ENCODE measurements at regions not wholly inside any gene's neighbourhood (a gene's known extent, or its start where the extent isn't known, plus 50 kb on each side); places are given as distances from the start of the nearest gene placed in this dataset.
"Not testable (repeated sequence)": the region's sequence is repeated elsewhere in the genome, so short reads cannot be mapped to it uniquely, and the experiment has no call there.

DNA sequence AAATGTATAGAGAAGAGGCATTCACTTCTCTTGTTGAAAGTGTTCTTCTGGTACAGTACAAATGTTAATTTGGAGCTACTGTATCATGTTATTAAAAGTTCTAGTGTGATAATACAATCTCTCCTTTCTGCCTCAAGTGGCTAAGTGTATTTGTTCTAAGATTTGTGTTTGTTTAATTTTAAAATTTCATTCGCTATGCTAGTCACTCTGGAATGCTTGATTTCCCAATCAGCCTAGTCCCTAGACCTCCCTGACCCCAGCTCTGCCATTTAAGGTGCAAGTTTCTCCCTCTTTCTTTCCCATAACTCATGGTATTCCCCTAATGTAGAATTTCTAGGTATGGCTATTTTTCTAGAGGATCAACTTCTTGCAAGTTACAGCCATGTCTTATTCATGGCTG is 817.4 kb downstream of the STIM2 start:
- no peak for DNase-seq

DNA sequence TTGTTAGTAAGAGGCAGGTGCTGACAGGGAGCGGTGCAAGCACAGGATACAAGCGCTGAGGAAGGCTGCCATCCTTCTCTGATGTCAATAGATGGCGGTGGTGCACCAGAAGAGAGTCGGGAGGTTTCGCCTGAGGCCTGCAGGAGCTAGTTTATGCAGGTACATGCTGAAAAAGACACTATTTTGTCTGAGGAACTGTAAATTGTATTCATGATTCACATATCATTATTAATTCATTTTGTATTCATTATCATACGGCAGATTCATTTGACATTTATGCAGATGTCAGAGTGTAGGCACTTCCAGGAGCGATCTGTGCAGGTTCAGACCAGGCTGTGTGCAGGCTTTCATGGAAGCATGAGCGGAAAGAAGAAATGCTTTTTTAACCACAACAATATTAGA is 824.0 kb downstream of the STIM2 start:
- DNase-seq = no peak

DNA sequence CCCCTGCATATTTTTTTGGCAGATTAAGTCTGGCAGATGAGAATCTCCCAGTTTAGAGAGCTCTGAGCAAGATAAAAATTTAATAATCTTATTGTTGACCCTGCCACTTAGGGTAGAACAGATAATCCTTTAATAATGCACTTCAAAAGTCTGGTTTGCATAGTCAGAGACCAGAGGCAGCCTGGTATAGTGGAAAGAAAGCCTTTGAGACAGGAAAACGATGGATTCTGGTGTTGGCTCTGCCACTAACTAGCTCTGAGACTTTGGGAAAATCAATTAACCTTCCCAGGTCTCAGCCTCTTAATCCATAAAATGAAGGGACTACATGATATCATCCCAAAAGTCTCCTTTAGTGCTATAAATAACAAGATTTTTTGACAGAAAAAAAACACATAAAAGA is 824.5 kb downstream of the STIM2 start:
- no peak for DNase-seq

DNA sequence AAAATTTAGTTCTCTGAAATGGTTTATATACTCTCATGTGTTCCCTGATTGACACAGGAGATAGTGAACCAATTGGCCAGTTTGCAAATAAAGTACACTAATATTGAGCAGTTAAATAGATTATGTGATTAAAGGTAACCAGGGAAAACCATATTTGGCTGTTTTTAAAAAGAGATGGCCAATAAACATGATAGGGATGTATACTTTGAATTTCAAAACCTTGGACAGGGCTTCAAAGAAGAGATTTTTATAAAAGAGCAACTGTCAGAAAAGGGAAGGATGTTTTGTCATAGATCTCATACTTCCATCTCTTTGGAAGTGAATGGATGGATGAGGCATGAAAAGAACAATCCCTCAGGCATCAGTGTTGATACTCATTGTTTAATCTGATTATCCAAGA is 825.3 kb downstream of the STIM2 start:
- DNase-seq = no peak

DNA sequence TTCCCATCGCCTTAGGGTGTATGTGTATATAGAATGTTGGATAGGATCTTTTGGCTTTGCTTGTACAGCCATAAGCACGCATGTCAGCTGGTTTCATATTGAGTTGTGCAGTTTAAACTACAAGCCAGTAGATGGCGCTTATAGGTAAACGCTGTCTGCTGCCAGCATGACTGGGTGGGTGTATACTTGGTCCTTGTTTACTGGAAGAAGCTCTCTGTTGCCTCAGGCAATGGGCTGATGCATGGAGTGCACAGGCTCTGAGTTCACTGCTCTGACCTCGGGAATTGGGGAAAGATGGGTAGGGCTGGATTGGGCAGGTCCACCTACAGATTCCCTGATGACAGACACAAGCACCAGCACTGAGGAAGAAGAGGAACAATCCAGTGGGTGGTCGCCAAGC is 831.5 kb downstream of the STIM2 start:
- no peak for DNase-seq

DNA sequence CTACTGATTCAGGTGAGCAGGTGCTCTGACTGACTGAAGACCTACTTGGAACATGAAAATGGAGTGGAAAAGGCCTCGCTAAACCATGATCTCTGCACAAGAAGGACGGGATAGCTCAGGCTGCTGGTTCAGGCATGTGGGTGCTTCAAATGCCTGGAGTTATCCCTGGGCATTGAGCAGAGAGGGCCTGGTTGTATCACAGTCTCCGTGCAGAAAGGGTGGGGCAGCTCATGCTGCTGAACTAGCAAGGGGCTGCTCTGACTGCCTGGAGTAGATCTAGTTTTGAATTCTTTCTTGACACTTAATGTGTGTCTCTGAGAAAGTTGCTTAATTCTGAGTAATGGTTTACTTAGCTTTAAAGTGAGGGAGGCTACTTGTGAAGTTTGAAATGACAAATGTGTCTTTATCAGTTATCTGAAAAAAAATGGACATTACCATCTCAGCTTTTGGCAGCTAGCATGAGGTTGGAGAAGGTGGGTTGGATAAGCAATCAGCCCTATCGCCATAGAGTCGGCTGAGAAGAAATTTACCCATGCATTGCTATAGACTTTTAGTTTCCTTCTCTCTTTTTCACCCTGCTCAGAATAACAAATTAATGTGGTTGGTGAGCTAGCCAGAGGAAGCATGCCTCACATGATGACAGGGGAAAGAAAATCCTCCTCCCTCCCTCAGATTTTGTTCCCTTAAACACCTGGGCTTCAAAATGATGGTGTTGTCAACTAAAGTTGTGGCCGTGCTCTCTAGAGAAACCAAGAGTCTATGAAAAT is 832.4 kb downstream of the STIM2 start:
- no peak for DNase-seq

DNA sequence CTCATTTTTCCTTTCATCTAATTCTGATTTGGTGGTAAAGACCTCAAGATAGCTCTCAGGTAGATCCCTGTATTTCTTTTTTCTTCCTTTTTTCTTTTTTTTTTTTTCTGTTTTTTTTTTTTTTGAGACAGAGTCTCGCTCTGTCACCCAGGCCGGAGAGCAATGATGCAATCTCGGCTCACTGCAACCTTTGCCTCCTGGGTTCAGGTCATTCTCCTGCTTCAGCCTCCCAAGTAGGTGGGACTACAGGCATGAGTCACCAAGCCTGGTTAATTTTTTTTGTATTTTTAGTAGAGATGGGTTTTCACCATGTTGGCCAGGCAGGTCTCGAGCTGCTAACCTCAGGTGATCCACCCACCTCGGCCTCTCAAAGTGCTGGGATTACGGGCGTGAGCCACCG is 835.6 kb downstream of the STIM2 start:
- DNase-seq = not testable (repeated sequence)

DNA sequence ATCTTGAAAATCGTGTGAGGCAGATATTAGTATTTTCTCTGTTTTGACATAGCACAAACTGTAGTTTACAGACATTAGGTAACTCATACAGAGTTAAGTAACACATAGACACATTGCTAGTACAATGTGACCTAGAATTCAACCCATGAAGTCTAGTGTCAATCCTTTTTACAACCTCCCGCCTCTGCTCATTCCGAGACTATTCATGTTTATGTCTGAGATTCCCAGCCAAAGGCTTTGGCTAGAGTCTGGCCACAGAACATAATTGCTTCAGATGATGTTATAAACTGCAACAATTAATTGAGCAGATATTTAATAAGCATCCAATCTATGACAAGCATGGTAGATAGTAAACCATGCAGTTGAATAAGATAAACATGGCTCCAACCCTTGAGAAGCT is 841.0 kb downstream of the STIM2 start:
- DNase-seq = no peak

DNA sequence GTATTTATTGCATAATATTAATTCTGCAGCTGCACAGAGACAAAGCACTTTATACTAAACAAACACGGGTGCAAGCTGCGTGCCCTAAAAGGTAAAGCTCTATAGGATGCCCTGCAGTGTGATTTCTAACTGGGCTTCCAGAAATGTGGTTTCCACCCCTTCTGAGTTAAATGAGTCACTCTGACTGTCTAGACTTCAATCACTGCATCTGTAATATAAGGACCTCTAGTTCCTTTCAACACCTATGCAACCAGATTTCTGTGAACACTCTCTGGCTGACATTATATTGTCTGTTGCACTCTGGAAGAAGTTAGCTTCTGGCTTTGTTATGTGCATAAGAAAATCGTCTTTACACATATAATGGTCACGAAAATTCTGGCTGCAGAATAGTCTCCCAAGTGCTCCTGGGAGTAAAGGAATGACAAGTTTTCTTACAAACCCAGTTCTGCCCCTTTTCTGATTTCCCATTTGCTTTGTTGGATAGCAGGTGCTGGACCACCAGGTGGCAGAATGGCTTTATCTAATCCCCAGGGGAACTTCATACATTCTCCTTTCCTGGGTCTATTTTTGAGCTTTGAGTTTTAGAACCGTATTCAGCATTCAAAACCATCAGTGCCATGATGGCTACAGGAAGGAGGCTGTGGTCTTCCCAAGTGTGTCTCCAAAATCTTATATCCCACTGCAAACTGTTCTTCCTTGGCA is 842.2 kb downstream of the STIM2 start:
- no peak for DNase-seq

DNA sequence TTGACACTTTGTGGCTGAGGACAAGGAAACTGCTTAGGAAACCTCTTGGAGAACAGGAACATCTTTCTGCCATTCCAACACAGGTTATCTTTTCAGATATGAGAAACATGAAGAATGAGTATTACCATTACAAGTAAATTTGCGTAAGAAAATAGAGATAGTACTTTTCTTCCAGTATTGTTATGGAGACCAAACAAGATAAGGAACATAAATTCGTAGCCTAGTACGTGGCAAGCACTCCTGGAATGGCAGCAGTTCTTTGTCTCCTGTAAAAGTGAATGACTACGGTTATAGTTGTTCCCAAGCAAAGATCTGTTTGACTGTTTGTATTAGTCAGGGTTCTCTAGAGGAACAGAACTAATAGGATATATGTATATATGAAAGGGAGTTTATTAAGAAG is 843.1 kb downstream of the STIM2 start:
- no peak for DNase-seq

DNA sequence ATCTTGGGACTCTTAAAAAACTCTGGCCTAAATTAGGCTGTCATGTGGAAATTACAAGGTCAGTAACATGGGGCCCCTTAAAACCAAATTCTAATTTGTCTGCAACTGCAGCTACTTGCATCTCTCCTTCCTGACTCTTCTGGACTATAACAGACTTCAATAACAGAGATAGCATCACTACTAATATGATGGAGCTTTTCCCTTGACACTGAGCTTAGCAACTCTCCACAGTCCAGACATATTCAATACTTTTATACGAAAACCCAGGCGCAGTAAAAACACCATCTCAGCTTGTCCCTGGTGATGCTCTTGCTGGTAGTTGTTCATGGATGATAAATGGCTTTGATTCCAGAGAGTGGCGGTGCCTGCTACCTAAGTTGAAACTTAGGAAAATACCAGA is 850.4 kb downstream of the STIM2 start:
- no peak for DNase-seq

DNA sequence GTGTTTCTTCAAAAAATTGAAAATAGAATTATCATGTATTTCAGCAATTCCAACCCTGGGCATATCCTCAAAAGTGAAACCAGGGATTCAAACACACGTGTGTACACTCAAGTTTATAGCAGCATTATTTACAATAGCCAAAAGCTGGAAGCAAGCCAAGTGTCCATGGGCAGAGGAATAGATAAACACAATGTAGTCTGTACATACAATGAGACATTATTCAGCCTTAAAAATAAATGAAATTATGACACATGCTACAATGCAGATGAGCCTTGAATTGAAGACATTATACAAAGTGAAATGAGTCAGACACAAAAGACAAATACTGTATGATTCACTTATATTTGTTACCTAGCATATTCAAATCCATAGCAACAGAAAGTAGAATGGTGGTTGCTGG is 853.4 kb downstream of the STIM2 start:
- DNase-seq = no peak

DNA sequence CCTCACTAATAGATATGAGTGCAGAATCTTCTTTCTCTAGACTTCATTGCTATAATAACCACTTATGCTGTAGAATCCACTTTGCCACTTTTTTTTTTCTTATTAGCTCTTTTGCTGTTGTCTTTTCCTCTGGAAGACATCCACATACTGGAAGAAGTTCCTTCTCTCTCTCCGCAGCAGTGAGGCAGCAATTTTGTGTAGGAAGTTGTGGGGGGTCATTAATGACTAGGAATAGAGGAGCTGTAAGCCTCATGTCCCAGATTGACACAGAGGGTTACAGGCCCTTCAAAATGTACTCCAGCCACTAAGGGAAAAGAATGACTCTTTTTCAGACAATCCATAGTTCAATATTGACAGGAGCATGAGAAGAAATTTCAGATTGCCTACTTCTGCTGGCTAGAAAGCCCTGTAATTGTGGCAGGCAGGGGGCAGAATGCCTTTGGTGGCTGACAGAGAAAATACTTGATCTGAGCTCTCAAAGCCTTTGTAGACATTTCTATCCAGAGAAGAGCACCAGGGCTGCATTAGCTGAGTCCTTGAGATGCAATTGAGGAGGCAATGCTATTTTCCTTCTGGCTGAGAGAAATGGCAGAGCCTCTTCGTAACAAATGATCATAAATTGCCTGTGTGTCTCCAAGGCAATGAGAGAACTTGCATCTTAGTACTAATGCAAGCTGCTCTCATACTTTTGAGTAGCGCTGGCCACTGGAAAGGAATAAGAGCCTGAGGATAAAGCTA is 856.2 kb downstream of the STIM2 start:
- DNase-seq = no peak

DNA sequence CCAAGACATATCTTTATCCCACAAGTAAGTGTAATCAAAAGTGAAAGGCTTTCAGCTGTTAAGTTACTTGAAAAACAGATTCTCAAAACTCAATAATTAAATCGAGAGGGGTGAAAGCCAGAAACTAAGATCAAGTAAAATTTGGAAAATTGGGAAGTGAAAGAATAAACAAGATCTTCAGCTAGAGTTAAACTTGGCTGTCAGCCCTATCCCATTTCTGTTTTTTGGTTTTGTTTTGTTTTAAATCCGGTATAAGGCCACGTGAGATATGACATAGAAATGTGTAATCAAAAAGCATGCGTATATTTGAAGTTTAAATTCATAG is 856.8 kb downstream of the STIM2 start:
- no peak for DNase-seq

DNA sequence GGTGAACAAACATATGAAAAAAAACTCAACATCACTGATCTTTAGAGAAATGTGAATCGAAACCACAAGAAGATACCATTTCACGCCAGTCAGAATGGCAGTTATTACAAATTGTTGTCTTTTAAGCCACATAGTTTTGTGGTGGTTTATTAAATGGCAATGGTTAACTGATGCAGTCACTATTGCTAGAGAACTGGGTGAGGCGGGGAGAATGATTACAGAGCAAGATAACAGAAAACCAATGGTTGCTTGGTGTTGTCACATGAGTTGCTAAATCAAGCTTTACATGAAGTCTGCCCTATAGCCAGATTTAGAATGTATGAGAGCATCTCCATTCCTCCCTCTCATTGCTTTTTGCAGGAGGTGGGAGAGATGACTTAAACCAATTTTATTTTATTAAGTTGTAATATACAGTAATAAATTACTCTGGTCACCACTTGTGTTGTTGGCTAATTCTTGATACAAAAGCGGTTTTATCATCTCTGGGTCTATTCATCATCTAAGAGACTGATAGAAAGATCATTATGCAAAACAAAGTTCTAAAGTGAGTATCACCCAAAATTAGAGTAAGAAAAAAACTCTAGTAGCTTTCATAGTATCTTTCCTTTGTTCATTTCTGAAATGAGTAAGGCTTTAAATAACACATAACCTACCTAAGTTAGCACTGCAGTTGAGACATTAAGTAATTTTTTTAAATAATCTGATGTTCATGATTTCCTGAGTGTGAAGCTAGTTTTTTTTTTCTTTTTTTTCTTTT is 859.5 kb downstream of the STIM2 start:
- no peak for DNase-seq

DNA sequence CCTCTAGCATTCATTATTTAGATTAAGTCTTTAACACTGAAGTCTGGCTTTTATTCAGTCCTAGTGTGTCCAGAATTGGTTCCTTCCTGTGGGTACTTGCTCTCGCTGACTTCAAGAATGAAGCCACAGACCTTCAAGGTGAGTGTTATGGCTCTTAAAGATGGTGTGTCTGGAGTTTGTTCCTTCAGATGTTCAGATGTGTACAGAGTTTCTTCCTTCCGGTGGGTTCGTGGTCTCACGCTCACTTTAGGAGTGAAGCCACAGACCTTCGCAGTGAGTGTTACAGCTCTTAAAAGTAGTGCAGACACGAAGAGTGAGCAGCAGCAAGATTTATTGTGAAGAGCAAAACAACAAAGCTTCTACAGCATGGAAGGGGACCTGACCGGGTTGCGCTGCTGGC is 860.6 kb downstream of the STIM2 start:
- no peak for DNase-seq

DNA sequence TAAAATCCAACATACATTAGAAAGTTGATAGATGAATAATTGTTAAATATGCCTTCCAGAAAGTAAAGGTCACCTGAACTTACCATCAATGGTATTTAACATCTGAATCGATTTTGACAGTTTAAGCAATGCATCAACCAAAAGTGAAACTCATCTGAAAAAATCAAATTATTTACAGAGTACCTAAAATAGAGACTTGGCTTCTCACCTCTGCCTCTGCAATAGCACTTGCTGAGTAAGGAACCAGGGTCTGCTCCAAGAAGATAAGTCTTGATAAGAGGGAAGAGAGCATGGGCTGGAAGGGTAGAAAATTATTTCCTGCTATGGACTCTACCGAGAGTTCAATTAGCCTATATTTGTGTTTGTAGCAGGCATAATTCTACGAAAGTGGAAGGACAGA is 868.3 kb downstream of the STIM2 start:
- no peak for DNase-seq

DNA sequence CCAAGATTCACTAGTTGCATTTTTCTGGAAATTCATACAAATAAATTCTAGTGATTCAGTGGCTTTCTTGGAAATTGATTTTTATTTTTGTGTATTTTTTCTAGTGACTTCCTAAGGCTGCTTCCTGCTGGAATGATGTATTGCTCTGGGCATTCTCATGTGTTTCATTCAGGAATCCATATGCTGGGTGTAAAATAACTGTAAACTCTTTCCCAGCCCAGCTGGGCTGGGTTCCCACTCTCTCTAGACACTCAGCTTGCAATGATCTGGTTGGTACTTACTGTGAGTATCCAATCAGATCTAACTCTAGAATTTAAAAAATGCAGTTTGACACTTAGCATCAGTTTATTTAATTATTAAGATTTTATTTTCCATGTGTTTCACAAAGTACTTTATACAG is 882.2 kb downstream of the STIM2 start:
- no peak for DNase-seq

DNA sequence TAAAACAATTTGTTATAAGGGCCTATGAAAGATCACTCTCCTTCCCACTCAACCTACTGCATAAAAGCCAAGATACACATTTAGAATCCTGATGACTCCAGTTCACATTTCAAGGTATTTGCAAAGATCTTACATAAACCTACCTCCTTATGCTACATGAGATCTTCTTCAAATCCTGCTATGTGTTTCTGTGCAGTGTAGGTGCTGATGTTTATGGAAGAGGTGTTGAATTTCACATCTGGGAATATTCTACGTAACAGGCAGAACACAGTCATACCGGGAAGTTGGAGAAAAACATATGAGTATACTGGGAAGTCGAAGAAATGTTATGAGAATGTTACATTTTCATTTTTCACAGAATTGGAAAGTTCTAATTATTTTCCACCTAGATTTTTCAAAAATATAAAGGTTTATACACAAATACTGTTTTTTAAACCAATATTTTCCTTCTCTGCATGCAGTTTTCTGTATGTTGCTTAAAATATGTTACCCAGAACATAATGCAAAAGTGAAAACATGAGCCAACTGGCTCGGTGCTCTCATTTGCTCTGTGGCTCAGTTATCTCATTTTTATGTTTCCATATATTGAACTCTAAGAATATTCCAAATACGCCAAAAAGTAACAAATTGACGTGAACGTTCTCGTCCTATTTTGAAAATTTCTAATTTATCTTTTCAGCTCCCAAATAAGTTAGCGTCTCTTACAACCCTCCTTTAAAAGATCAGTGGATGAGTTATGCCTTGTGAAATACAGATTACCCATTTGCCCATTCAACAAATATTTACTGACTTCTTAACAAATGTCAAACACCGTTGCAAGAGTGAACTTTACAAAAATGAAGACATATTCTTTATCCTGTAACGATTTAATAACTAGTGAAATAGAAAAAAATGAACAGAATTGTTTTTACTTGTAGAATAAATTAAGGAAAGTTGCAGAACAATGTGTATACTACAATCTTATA is 899.3 kb downstream of the STIM2 start:
- DNase-seq = no peak

DNA sequence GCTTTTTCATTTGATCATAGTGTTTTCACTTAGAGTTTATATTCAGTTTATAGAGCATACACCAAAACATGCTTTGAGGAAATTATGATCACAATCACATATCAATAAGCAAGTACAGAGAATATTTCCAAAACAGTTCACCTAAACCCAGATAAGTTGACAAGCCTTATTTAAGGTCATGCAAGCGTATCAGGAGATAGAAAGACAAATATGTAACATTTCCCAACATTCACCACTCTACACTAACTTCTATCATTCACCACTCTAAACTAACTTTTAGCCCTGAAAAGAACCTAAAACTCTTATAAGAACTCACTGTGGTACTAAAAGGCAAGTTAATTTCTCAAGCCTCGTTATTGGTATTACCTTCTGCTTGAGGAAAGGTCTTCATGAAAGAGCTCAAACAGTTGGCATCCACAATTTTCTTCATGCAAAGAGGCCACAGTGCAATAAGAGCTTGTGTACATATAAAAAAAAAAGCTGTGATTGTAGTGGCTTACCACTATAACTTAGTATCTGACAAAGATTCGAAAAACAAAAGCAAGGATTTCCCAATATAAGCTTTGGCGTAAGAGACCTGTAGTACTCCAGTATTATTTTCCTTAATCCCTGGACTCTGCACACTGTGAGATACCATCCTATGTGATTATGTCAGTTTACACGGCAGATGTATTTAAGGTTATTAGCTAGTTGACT is 903.3 kb downstream of the STIM2 start:
- DNase-seq = no peak

DNA sequence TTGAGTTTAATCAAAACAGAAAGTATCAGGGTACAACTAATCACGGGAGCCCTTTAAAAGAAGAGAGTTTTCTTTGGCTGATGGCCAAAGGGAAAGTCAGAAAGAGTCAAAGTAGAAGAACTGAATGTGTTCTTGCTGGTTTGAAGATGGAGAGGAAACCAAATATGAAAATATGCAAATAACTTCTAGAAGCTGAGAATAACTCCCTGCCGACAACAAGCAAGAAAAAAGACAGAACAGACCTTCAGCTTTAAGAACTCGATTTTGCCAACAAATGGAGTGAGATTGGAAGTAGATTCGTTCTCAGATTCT is 903.8 kb downstream of the STIM2 start:
- DNase-seq = no peak

DNA sequence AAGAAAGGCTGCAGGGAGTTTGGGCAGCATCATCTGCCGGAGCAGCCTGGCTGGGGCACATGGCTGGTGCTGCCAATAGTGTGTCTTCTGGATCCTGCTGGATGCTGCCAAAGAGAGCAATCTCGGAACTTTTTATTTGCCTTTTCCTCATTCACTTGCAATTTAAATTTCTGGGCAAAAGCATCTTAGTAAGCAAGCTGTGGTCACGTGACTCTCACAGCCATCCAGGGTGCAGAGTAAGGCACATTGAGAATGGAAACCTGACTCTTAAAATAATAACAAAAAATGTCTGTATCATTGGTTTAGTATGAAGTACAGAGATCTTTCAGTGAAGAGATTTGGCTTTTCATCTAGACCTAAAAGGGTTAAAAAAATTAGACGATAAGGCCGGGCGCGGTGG is 910.3 kb downstream of the STIM2 start:
- no peak for DNase-seq
